ENCODE measurements at regions not wholly inside any gene's neighbourhood (a gene's known extent, or its start where the extent isn't known, plus 50 kb on each side); places are given as distances from the start of the nearest gene placed in this dataset.
"Not testable (repeated sequence)": the region's sequence is repeated elsewhere in the genome, so short reads cannot be mapped to it uniquely, and the experiment has no call there.

GRCh38 chr6:27811451-27811772 lies 100.8 kb downstream of the OR2B2 start:
- Mint-ChIP-seq H3K27me3 (no peaks in the 10 kb centered on the region), H3K9me3 (ENCODE audit: low read depth) (no peaks in the 10 kb centered on the region), H3K4me3 (ENCODE audit: low read depth) (peak overlapping the region; percentile 94), H3K36me3 (ENCODE audit: insufficient read depth) (no peaks in the 10 kb centered on the region), H3K27ac (peak overlapping the region; percentile 98), H3K4me1 (ENCODE audit: low read depth) (peaks cover 45% of the 10 kb centered on the region)
- DNase-seq (ENCODE audit: low spot score, unreplicated experiment) = no peak
- TF ChIP-seq CTCF (IDR thresholded peaks at IDR 0.05; ENCODE audit: unreplicated experiment) = no peak

GRCh38 chr6:27810768-27811450 lies 101.3 kb downstream of the OR2B2 start:
- Mint-ChIP-seq H3K27me3 (no peaks in the 10 kb centered on the region), H3K4me3 (ENCODE audit: low read depth) (peak overlapping the region; percentile 94), H3K4me1 (ENCODE audit: low read depth) (peaks cover 45% of the 10 kb centered on the region), H3K36me3 (ENCODE audit: insufficient read depth) (no peaks in the 10 kb centered on the region), H3K9me3 (ENCODE audit: low read depth) (no peaks in the 10 kb centered on the region), H3K27ac (peak overlapping the region; percentile 98)
- no peak for TF ChIP-seq CTCF (IDR thresholded peaks at IDR 0.05; ENCODE audit: unreplicated experiment)
- DNase-seq (ENCODE audit: low spot score, unreplicated experiment) = no peak

GRCh38 chr6:27809939-27810767 lies 102.0 kb downstream of the OR2B2 start:
- DNase-seq (ENCODE audit: low spot score, unreplicated experiment) = no peak
- Mint-ChIP-seq H3K4me1 (ENCODE audit: low read depth) (peaks cover 43% of the 10 kb centered on the region), H3K27ac (peak overlapping the region; percentile 98), H3K4me3 (ENCODE audit: low read depth) (peak overlapping the region; percentile 94), H3K9me3 (ENCODE audit: low read depth) (no peaks in the 10 kb centered on the region), H3K27me3 (no peaks in the 10 kb centered on the region), H3K36me3 (ENCODE audit: insufficient read depth) (no peaks in the 10 kb centered on the region)
- no peak for TF ChIP-seq CTCF (IDR thresholded peaks at IDR 0.05; ENCODE audit: unreplicated experiment)

GRCh38 chr6:27809067-27809938 lies 102.9 kb downstream of the OR2B2 start:
- Mint-ChIP-seq H3K36me3 (ENCODE audit: insufficient read depth) (no peaks in the 10 kb centered on the region), H3K4me3 (ENCODE audit: low read depth) (peak overlapping the region; percentile 94), H3K27me3 (no peaks in the 10 kb centered on the region), H3K4me1 (ENCODE audit: low read depth) (peaks cover 38% of the 10 kb centered on the region), H3K9me3 (ENCODE audit: low read depth) (no peaks in the 10 kb centered on the region), H3K27ac (peak overlapping the region; percentile 98)
- TF ChIP-seq CTCF (IDR thresholded peaks at IDR 0.05; ENCODE audit: unreplicated experiment) = no peak
- no peak for DNase-seq (ENCODE audit: low spot score, unreplicated experiment)

- not testable (repeated sequence) for H3K27me3 Mint-ChIP-seq; H3K9me3 Mint-ChIP-seq (ENCODE audit: low read depth); DNase-seq (ENCODE audit: low spot score, unreplicated experiment); H3K36me3 Mint-ChIP-seq (ENCODE audit: insufficient read depth)
- Mint-ChIP-seq H3K4me3 (ENCODE audit: low read depth) (peak overlapping the region; percentile 94), H3K27ac (peak overlapping the region; percentile 98), H3K4me1 (ENCODE audit: low read depth) (peaks cover 34% of the 10 kb centered on the region)
These were observed 103.7 kb downstream of the OR2B2 start for GRCh38 chr6:27808242-27809066.

- H3K4me1 Mint-ChIP-seq (ENCODE audit: low read depth) = peaks cover 29% of the 10 kb centered on the region
- H3K4me3 Mint-ChIP-seq (ENCODE audit: low read depth) = peak overlapping the region; percentile 94
- not testable (repeated sequence) for H3K9me3 Mint-ChIP-seq (ENCODE audit: low read depth); H3K36me3 Mint-ChIP-seq (ENCODE audit: insufficient read depth); H3K27me3 Mint-ChIP-seq
- peak; percentile 46 for DNase-seq (ENCODE audit: low spot score, unreplicated experiment)
- peak overlapping the region; percentile 98 for H3K27ac Mint-ChIP-seq
These were observed 104.6 kb downstream of the OR2B2 start for GRCh38 chr6:27807441-27808241.

Data from progenitor cell of endocrine pancreas (in vitro differentiated cells).